Prostate gland (tissue), 2 donors: ENCODE measurements at regions not wholly inside any gene's neighbourhood (a gene's known extent, or its start where the extent isn't known, plus 50 kb on each side); places are given as distances from the start of the nearest gene placed in this dataset.

Source experiments
- DNase-seq: peaks from one replicate; pipeline ENCODE4 v3.0.0-alpha.2; 2019; ENCODE audit warnings: low spot score
- H3K27ac ChIP-seq, 2 donors: fragments of 200-600 bp; sonication (generic); 2 replicates each; pipeline ENCODE4 v1.5.1; 2017 to 2019
- H3K27me3 ChIP-seq: fragments of 200-600 bp; sonication (generic); replicated peaks from 2 replicates; pipeline ENCODE4 v1.5.1; 2019; ENCODE audit not compliant: insufficient read depth
- H3K36me3 ChIP-seq, 2 donors: fragments of 200-600 bp; sonication (generic); 1 replicate in 1 of 2; 2 replicates in 1 of 2; pipeline versions ENCODE4 v1.5.1 to v1.8.1; 2017 to 2019
- H3K4me1 ChIP-seq: fragments of 200-600 bp; sonication (generic); replicated peaks from 2 replicates; pipeline ENCODE4 v1.5.1; 2019
- H3K4me3 ChIP-seq, 2 donors: fragments of 200-600 bp; sonication (generic); 2 replicates each; pipeline ENCODE4 v1.5.1; 2017 to 2019
- H3K9me3 ChIP-seq: fragments of 200-600 bp; sonication (generic); 2 replicates; pipeline ENCODE4 v1.5.1; 2017
- CTCF ChIP-seq, 4 experiments: fragments of 200-600 bp in 2 of 4; fragments of 450-650 bp in 2 of 4; sonication (generic) in 2 of 4; IDR thresholded peaks; 1 replicate in 3 of 4; 2 replicates in 1 of 4; pipeline ENCODE4 v1.5.1; 2016 to 2019; ENCODE audit warnings: antibody characterized with exemption in 4 of 4, mild to moderate bottlenecking in 2 of 4, moderate library complexity in 2 of 4
- POLR2A ChIP-seq: fragments of 450-650 bp; IDR thresholded peaks from one replicate; pipeline ENCODE4 v1.6.1; 2016; ENCODE audit warnings: antibody characterized with exemption, mild to moderate bottlenecking
- POLR2AphosphoS5 ChIP-seq: sonication (generic); formaldehyde crosslinking; IDR thresholded peaks from one replicate; pipeline ENCODE4 v1.6.1; 2017; ENCODE audit warnings: antibody characterized with exemption
- WGBS: methylation state at CpG from one replicate; pipeline ENCODE4 v1.1.5; 2018; 5-methylcytosine and 5-hydroxymethylcytosine counted together
- intact Hi-C: fragments of 100-400 bp; cut with DNase I; formaldehyde crosslinking; loops from one replicate; pipeline ENCODE4 v1.14.2; 2022

- H3K4me3 ChIP-seq: no peak overlapping the region
- intact Hi-C loops: no loop called here
- no peaks in the 10 kb centered on the region for H3K4me1 ChIP-seq
- no peak overlapping the region for H3K27ac ChIP-seq
- H3K27me3 ChIP-seq: no peaks in the 10 kb centered on the region
- H3K36me3 ChIP-seq: no peaks in the 10 kb centered on the region
- no peaks in the 10 kb centered on the region for H3K9me3 ChIP-seq
- no peak for DNase-seq
- no peak for TF ChIP-seq POLR2AphosphoS5
- no peak for TF ChIP-seq CTCF (IDR thresholded peaks at IDR 0.05)
- TF ChIP-seq POLR2A: no peak
- WGBS: 37% methylated on average over 9 of the region's 9 CpGs
Measured at GRCh38 chr4:125994024-125994423, 679.3 kb downstream of the FAT4 start.

- no peak for DNase-seq
- TF ChIP-seq CTCF (IDR thresholded peaks at IDR 0.05) (no peak), POLR2AphosphoS5 (no peak), POLR2A (no peak)
- 48% methylated on average over 1 of the region's 1 CpG for WGBS
Measured at GRCh38 chr4:125994430-125994829, 679.7 kb downstream of the FAT4 start.

GRCh38 chr4:126004941-126005340 is 690.2 kb downstream of the FAT4 start:
- H3K4me3 ChIP-seq: no peak overlapping the region
- TF ChIP-seq POLR2AphosphoS5 (no peak), POLR2A (no peak), CTCF (IDR thresholded peaks at IDR 0.05) (no peak)
- 59% methylated on average over 4 of the region's 4 CpGs for WGBS
- DNase-seq: no peak
- no peak overlapping the region for H3K27ac ChIP-seq
- intact Hi-C loops: no loop called here
- no peaks in the 10 kb centered on the region for H3K36me3 ChIP-seq
- no peaks in the 10 kb centered on the region for H3K9me3 ChIP-seq
- no peaks in the 10 kb centered on the region for H3K4me1 ChIP-seq
- H3K27me3 ChIP-seq: no peaks in the 10 kb centered on the region

More at GRCh38 chr4:125994430-125994829, 679.7 kb downstream of the FAT4 start:
- Histone ChIP-seq H3K4me1 (no peaks in the 10 kb centered on the region), H3K27me3 (no peaks in the 10 kb centered on the region), H3K27ac (no peak overlapping the region), H3K4me3 (no peak overlapping the region), H3K36me3 (no peaks in the 10 kb centered on the region), H3K9me3 (no peaks in the 10 kb centered on the region)
- intact Hi-C loops: no loop called here

GRCh38 chr4:126007142-126007541 is 692.4 kb downstream of the FAT4 start:
- TF ChIP-seq POLR2A (no peak), CTCF (IDR thresholded peaks at IDR 0.05) (no peak), POLR2AphosphoS5 (no peak)
- no peak for DNase-seq
- 91% methylated on average over 3 of the region's 3 CpGs for WGBS
- H3K4me1 ChIP-seq: no peaks in the 10 kb centered on the region
- no peak overlapping the region for H3K4me3 ChIP-seq
- intact Hi-C loops: no loop called here
- H3K27ac ChIP-seq: no peak overlapping the region
- no peaks in the 10 kb centered on the region for H3K27me3 ChIP-seq
- no peaks in the 10 kb centered on the region for H3K36me3 ChIP-seq
- H3K9me3 ChIP-seq: no peaks in the 10 kb centered on the region

GRCh38 chr4:126012691-126013290 is 698.0 kb downstream of the FAT4 start:
- no peak for DNase-seq
- no peaks in the 10 kb centered on the region for H3K36me3 ChIP-seq
- H3K9me3 ChIP-seq: no peaks in the 10 kb centered on the region
- H3K4me3 ChIP-seq: no peak overlapping the region
- 94% methylated on average over 3 of the region's 3 CpGs for WGBS
- H3K27me3 ChIP-seq: no peaks in the 10 kb centered on the region
- TF ChIP-seq CTCF (IDR thresholded peaks at IDR 0.05) (no peak), POLR2AphosphoS5 (no peak), POLR2A (no peak)
- H3K4me1 ChIP-seq: no peaks in the 10 kb centered on the region
- intact Hi-C loops: no loop called here
- H3K27ac ChIP-seq: no peak overlapping the region
